Inflammatory macrophage (primary cell): ENCODE measurements at regions not wholly inside any gene's neighbourhood (a gene's known extent, or its start where the extent isn't known, plus 50 kb on each side); places are given as distances from the start of the nearest gene placed in this dataset.

Source experiments
- DNase-seq, 2 donors: peaks; one replicate each; pipeline ENCODE4 v3.0.0-alpha.2; 2020 to 2022

- DNase-seq, result no peak
Measured at GRCh38 chr7:148950806-148951205, 66.7 kb upstream of the EZH2 start.

GRCh38 chr7:148944935-148945934 is 61.1 kb upstream of the EZH2 start:
- no peak for DNase-seq

GRCh38 chr7:148941598-148942275 is 57.6 kb upstream of the EZH2 start:
- DNase-seq, result peak; percentile 76 to 78

- peak; percentile 90 to 92 for DNase-seq
Measured at GRCh38 chr7:148940702-148941597, 56.9 kb upstream of the EZH2 start.

- peak in 1 of 2 donors; percentile 8 for DNase-seq
Measured at GRCh38 chr7:148939128-148939755, 55.2 kb upstream of the EZH2 start.

- DNase-seq, result no peak
Measured at GRCh38 chr7:148935451-148935850, 51.4 kb upstream of the EZH2 start.
